GM12878 (cell line): ENCODE measurements at regions not wholly inside any gene's neighbourhood (a gene's known extent, or its start where the extent isn't known, plus 50 kb on each side); places are given as distances from the start of the nearest gene placed in this dataset.

ENCODE experiments used
- ATAC-seq: fragments of 200-7000 bp; cut with Tn5 transposase; 3 replicates; pipeline ENCODE4 v1.9.1; 2020; ENCODE audit warnings: mild to moderate bottlenecking, moderate library complexity
- BruUV-seq: library from RNA; stranded (reverse); fragments of 400-500 nt; replicated peaks from 2 replicates; lab custom pipeline; 2021; lab: Mats Ljungman, UMichigan
- CTCF ChIA-PET: fragments of 300-600 bp; sonication (Branson Sonifier 250); formaldehyde crosslinking; extraction: SDS; loops from one replicate; lab custom pipeline; 2021; ENCODE audit warnings: inconsistent platforms; lab: Yijun Ruan, JAX
- POLR2A ChIA-PET: fragments of 350-600 bp; formaldehyde crosslinking; extraction: SDS; loops from one replicate; lab custom pipeline; 2021; ENCODE audit warnings: inconsistent platforms; lab: Charles Lee
- RAD21 ChIA-PET: fragments of 300-600 bp; sonication (Branson Sonifier 250); formaldehyde crosslinking; loops from one replicate; lab custom pipeline; 2023; ENCODE audit warnings: antibody characterized with exemption; ENCODE audit not compliant: unreplicated experiment; lab: Charles Lee
- SMC1A ChIA-PET: fragments of 300-600 bp; sonication (Branson Sonifier 250); formaldehyde crosslinking; loops from one replicate; lab custom pipeline; 2023; ENCODE audit not compliant: unreplicated experiment, uncharacterized antibody; lab: Charles Lee
- DNase-seq: peaks from one replicate; pipeline ENCODE4 v3.0.0-alpha.2; 2011; ENCODE audit warnings: low read depth, low spot score
- FAIRE-seq: peaks from 3 replicates; lab custom pipeline; 2011; peaks lifted over from hg19 to GRCh38; lab: Jason Lieb, UNC
- H2AFZ ChIP-seq: 2 replicates; pipeline ENCODE4 v1.6.0; 2011; ENCODE audit warnings: low read depth, low read length, control low read depth; ENCODE audit not compliant: control insufficient read depth
- H3K27ac ChIP-seq: 2 replicates; pipeline ENCODE4 v1.5.1; 2011; ENCODE audit warnings: control low read depth; ENCODE audit not compliant: control insufficient read depth, insufficient read depth
- H3K27me3 ChIP-seq, 2 experiments: replicated peaks in 1 of 2; 2 replicates each; pipeline versions ENCODE4 v1.6.0 to v1.6.1; 2011; ENCODE audit warnings: low read length in 1 of 2; ENCODE audit not compliant: control insufficient read depth in 2 of 2, insufficient read depth in 2 of 2
- H3K36me3 ChIP-seq, 2 experiments: 2 replicates each; pipeline ENCODE4 v1.5.1; 2011; ENCODE audit warnings: low read length in 1 of 2; ENCODE audit not compliant: control insufficient read depth in 2 of 2, insufficient read depth in 2 of 2
- H3K4me1 ChIP-seq: 2 replicates; pipeline ENCODE4 v1.6.1; 2011; ENCODE audit warnings: mild to moderate bottlenecking, low read length, moderate library complexity, mixed read lengths; ENCODE audit not compliant: control insufficient read depth, insufficient read depth
- H3K4me2 ChIP-seq: 2 replicates; pipeline ENCODE4 v1.6.0; 2011; ENCODE audit warnings: control low read depth; ENCODE audit not compliant: control insufficient read depth, insufficient read depth
- H3K4me3 ChIP-seq: fragments of 200-600 bp; sonication (generic); 2 replicates; pipeline ENCODE4 v1.5.1; 2016
- H3K79me2 ChIP-seq: 2 replicates; pipeline ENCODE4 v1.6.0; 2011; ENCODE audit warnings: low read length; ENCODE audit not compliant: control insufficient read depth, insufficient read depth
- H3K9ac ChIP-seq: 2 replicates; pipeline ENCODE4 v1.8.0; 2011; ENCODE audit warnings: low read length, control low read depth, mixed read lengths; ENCODE audit not compliant: control insufficient read depth, insufficient read depth
- H3K9me3 ChIP-seq: replicated peaks from 3 replicates; pipeline ENCODE4 v1.5.1; 2011; ENCODE audit warnings: mild to moderate bottlenecking, low read length; ENCODE audit not compliant: control insufficient read depth, insufficient read depth
- H4K20me1 ChIP-seq: 2 replicates; pipeline ENCODE4 v1.6.0; 2011; ENCODE audit not compliant: control insufficient read depth, insufficient read depth
- ATF7 ChIP-seq: fragments of 450-650 bp; IDR thresholded peaks from 2 replicates; pipeline ENCODE4 v1.6.1; 2016; ENCODE audit warnings: low read depth, mild to moderate bottlenecking
- BRCA1 ChIP-seq: IDR thresholded peaks from 2 replicates; pipeline ENCODE4 v1.6.1; 2011; ENCODE audit warnings: low read depth, low read length, improper control_type of control experiment
- CREB1 ChIP-seq: IDR thresholded peaks from 2 replicates; pipeline ENCODE4 v1.6.1; 2012; ENCODE audit warnings: low read depth, mild to moderate bottlenecking, inconsistent platforms
- ELK1 ChIP-seq: IDR thresholded peaks from 2 replicates; pipeline ENCODE4 v1.6.1; 2012; ENCODE audit warnings: low read depth, low read length, improper control_type of control experiment
- FOXM1 ChIP-seq: IDR thresholded peaks from 2 replicates; pipeline ENCODE4 v1.6.1; 2012; ENCODE audit warnings: low read depth, mild to moderate bottlenecking, inconsistent platforms, low read length, moderate library complexity
- HCFC1 ChIP-seq: fragments of 150-350 bp; IDR thresholded peaks from 2 replicates; pipeline ENCODE4 v1.6.1; 2014; ENCODE audit warnings: low read length
- KDM1A ChIP-seq: fragments of 200-600 bp; sonication (generic); IDR thresholded peaks from 2 replicates; pipeline ENCODE4 v1.6.1; 2016; ENCODE audit warnings: borderline replicate concordance
- LARP7 ChIP-seq: fragments of 450-650 bp; IDR thresholded peaks from 2 replicates; pipeline ENCODE4 v1.6.1; 2017; ENCODE audit warnings: mild to moderate bottlenecking
- MXI1 ChIP-seq: fragments of 150-350 bp; IDR thresholded peaks from 2 replicates; pipeline ENCODE4 v1.6.1; 2011; ENCODE audit warnings: low read depth, mild to moderate bottlenecking, inconsistent platforms, low read length, improper control_type of control experiment
- NR2C2 ChIP-seq: IDR thresholded peaks from 2 replicates; pipeline ENCODE4 v1.6.1; 2011; ENCODE audit warnings: borderline replicate concordance, low read depth; ENCODE audit not compliant: control insufficient read depth, insufficient read length
- RUNX3 ChIP-seq: IDR thresholded peaks from 2 replicates; pipeline ENCODE4 v1.6.1; 2012; ENCODE audit warnings: low read length, inconsistent platforms
- SPI1 ChIP-seq: IDR thresholded peaks from 2 replicates; pipeline ENCODE4 v1.6.1; 2011; ENCODE audit warnings: low read depth, mild to moderate bottlenecking, low read length, moderate library complexity, borderline replicate concordance; ENCODE audit not compliant: insufficient read depth
- SUZ12 ChIP-seq: fragments of 200-600 bp; sonication (generic); IDR thresholded peaks from one replicate; pipeline ENCODE4 v1.6.1; 2018; ENCODE audit warnings: antibody characterized with exemption, mild to moderate bottlenecking; ENCODE audit not compliant: unreplicated experiment
- YBX1 ChIP-seq: fragments of 450-650 bp; IDR thresholded peaks from 2 replicates; pipeline ENCODE4 v1.6.1; 2016; ENCODE audit warnings: antibody characterized with exemption
- ZNF207 ChIP-seq: fragments of 450-650 bp; IDR thresholded peaks from 2 replicates; pipeline ENCODE4 v1.6.1; 2014; ENCODE audit warnings: antibody characterized with exemption, mild to moderate bottlenecking, borderline replicate concordance
- WGBS: methylation state at CpG from one replicate; pipeline ENCODE4 v1.1.6; 2016; ENCODE audit warnings: low lambda C conversion rate; ENCODE audit not compliant: insufficient replicate concordance, insufficient coverage; ENCODE audit errors: missing lambda C conversion rate; 5-methylcytosine and 5-hydroxymethylcytosine counted together
- in situ Hi-C: fragments of 300-500 bp; cut with MboI; formaldehyde crosslinking; loops from 9 replicates; pipeline ENCODE4 v1.14.3; 2018; ENCODE audit warnings: mixed read lengths
- intact Hi-C: fragments of 100-400 bp; cut with micrococcal nuclease; formaldehyde crosslinking; loops from one replicate; pipeline ENCODE4 v1.14.2; 2022; ENCODE audit not compliant: unreplicated experiment

DNA sequence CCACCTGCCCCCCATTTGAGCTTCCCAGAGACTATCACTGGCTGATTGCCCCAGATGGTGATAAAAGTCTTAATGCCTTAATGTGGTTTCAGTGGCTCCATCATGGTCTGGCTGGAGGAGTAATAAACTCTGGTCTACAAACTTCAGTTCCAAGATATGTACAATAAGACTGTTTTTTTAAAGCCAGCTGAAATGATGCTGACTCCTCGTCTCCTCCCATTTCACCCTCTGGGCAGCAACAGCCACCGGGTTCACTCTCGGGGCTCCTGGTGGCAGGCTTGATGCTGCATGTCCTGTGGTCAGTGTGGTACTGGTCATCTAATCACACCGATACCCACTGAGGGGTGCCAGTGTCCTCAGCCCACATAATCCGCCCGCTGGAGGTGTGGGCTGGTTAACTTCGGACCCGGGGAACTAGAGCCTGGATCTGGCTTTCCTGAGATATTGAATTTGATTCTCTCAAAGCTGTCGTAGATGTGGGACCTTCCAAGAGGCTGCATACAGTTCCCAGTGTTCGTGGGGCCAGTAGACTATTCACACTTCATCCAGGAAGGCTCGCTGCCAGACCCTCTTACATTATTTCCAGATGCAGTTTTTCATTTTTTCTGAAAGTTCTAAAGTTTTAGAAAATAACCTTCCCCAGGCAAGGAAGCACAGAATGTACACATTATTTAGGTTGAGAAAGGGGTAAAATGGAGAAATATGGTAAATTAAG, 95.3 kb downstream of the GALR1 start:
- H4K20me1 ChIP-seq, result no peaks in the 10 kb centered on the region
- H3K4me2 ChIP-seq, result no peak overlapping the region
- ATAC-seq (no peak), FAIRE-seq (no peak), DNase-seq (no peak)
- no peak overlapping the region for H3K27ac ChIP-seq
- H3K27me3 ChIP-seq, result no peaks in the 10 kb centered on the region
- H3K4me1 ChIP-seq, result no peaks in the 10 kb centered on the region
- H3K9ac ChIP-seq, result no peak overlapping the region
- H2AFZ ChIP-seq, result no peak overlapping the region
- no peaks in the 10 kb centered on the region for H3K9me3 ChIP-seq
- ChIA-PET SMC1A (no interaction called here), CTCF (no interaction called here), RAD21 (no interaction called here), POLR2A (no interaction called here)
- WGBS, result 34% methylated on average over 11 of the region's 11 CpGs
- in situ Hi-C loops (no loop called here), intact Hi-C loops (no loop called here)
- BruUV-seq, result no TSS peak
- TF ChIP-seq MXI1, result no peak
- TF ChIP-seq KDM1A, result no peak
- TF ChIP-seq BRCA1, result no peak
- no peak for TF ChIP-seq YBX1
- TF ChIP-seq ZNF207, result no peak
- no peak for TF ChIP-seq LARP7
- TF ChIP-seq CREB1, result no peak
- no peak for TF ChIP-seq ELK1
- no peak for TF ChIP-seq RUNX3
- no peak for TF ChIP-seq ATF7
- TF ChIP-seq HCFC1, result no peak
- no peak for TF ChIP-seq NR2C2
- no peak for TF ChIP-seq SPI1
- TF ChIP-seq FOXM1, result no peak
- TF ChIP-seq SUZ12, result no peak
- H3K4me3 ChIP-seq, result no peak overlapping the region
- no peaks in the 10 kb centered on the region for H3K36me3 ChIP-seq
- H3K79me2 ChIP-seq, result no peaks in the 10 kb centered on the region
